Endothelial cell of umbilical vein (primary cell): ENCODE measurements at regions not wholly inside any gene's neighbourhood (a gene's known extent, or its start where the extent isn't known, plus 50 kb on each side); places are given as distances from the start of the nearest gene placed in this dataset.

Experiments
- BruUV-seq: library from RNA; stranded (reverse); fragments of 400-500 nt; replicated peaks from 2 replicates; lab custom pipeline; 2021; lab: Mats Ljungman, UMichigan
- CTCF ChIA-PET: fragments of 300-600, 350-600 bp; sonication (Branson Sonifier 250); formaldehyde crosslinking; loops from one replicate; lab custom pipeline; 2021; ENCODE audit warnings: antibody characterized with exemption, inconsistent platforms; lab: Charles Lee
- POLR2A ChIA-PET: fragments of 300-600, 350-600 bp; sonication (Branson Sonifier 250); formaldehyde crosslinking; loops from one replicate; lab custom pipeline; 2021; ENCODE audit warnings: antibody characterized with exemption, inconsistent platforms; lab: Charles Lee
- DNase-seq: peaks from one replicate; pipeline ENCODE4 v3.0.0-alpha.2; 2011; ENCODE audit warnings: low read depth, low spot score
- FAIRE-seq: peaks from 2 replicates; lab custom pipeline; 2011; peaks lifted over from hg19 to GRCh38; lab: Jason Lieb, UNC
- H2AFZ ChIP-seq: 2 replicates; pipeline ENCODE4 v1.6.0; 2012; ENCODE audit warnings: low read depth, low read length, control low read depth, inconsistent platforms
- H3K27ac ChIP-seq: 2 replicates; pipeline ENCODE4 v1.5.1; 2011; ENCODE audit warnings: low read depth, mild to moderate bottlenecking, control low read depth, low read length, moderate library complexity; ENCODE audit not compliant: insufficient read depth
- H3K27me3 ChIP-seq, 2 experiments: 2 replicates each; pipeline versions ENCODE4 v1.6.0 to v1.6.1; 2011; ENCODE audit warnings: low read length in 2 of 2, mixed read lengths in 1 of 2; ENCODE audit not compliant: control insufficient read depth in 2 of 2, insufficient read depth in 2 of 2
- H3K36me3 ChIP-seq, 2 experiments: 2 replicates in 1 of 2; 3 replicates in 1 of 2; pipeline ENCODE4 v1.5.1; 2011; ENCODE audit warnings: low read length in 2 of 2, mild to moderate bottlenecking in 1 of 2, moderate library complexity in 1 of 2; ENCODE audit not compliant: control insufficient read depth in 2 of 2, insufficient read depth in 2 of 2; ENCODE audit errors: extremely low read depth in 1 of 2
- H3K4me1 ChIP-seq: 3 replicates; pipeline ENCODE4 v1.5.1; 2011; ENCODE audit warnings: mild to moderate bottlenecking, low read length; ENCODE audit not compliant: control insufficient read depth, insufficient read depth; ENCODE audit errors: extremely low read depth
- H3K4me2 ChIP-seq: 2 replicates; pipeline ENCODE4 v1.6.1; 2011; ENCODE audit warnings: low read length, control low read depth, mixed read lengths; ENCODE audit not compliant: insufficient read depth
- H3K4me3 ChIP-seq, 3 experiments: fragments of 200-600 bp in 1 of 3; sonication (generic), shearing (Covaris generic) in 1 of 3; replicated peaks in 1 of 3; 2 replicates each; pipeline ENCODE4 v1.5.1; 2011 to 2016; ENCODE audit warnings: control low read depth in 3 of 3, low read length in 3 of 3, mild to moderate bottlenecking in 2 of 3, inconsistent platforms in 1 of 3, low read depth in 1 of 3, moderate library complexity in 1 of 3; ENCODE audit not compliant: insufficient read depth in 1 of 3
- H3K79me2 ChIP-seq: 2 replicates; pipeline ENCODE4 v1.6.0; 2012; ENCODE audit warnings: low read length, inconsistent platforms; ENCODE audit not compliant: control insufficient read depth, insufficient read depth
- H3K9ac ChIP-seq: replicated peaks from 2 replicates; pipeline ENCODE3; 2011; ENCODE audit warnings: low read length, control low read depth; ENCODE audit not compliant: insufficient read depth; ENCODE audit errors: extremely low read depth
- H3K9me1 ChIP-seq: replicated peaks from 3 replicates; pipeline ENCODE4 v1.6.0; 2011; ENCODE audit warnings: mild to moderate bottlenecking, low read length; ENCODE audit not compliant: control insufficient read depth, insufficient read depth; ENCODE audit errors: extremely low read depth
- H3K9me3 ChIP-seq: replicated peaks from 2 replicates; pipeline ENCODE4 v1.5.1; 2012; ENCODE audit warnings: low read length, inconsistent platforms; ENCODE audit not compliant: control insufficient read depth, insufficient read depth
- H4K20me1 ChIP-seq: replicated peaks from 2 replicates; pipeline ENCODE3; 2011; ENCODE audit warnings: mild to moderate bottlenecking, low read length; ENCODE audit not compliant: control insufficient read depth, insufficient read depth; ENCODE audit errors: extremely low read depth
- EZH2 ChIP-seq: IDR thresholded peaks from 2 replicates; pipeline ENCODE4 v1.6.1; 2012; ENCODE audit warnings: borderline replicate concordance, low read depth, mild to moderate bottlenecking, moderate library complexity, low read length, inconsistent platforms; ENCODE audit not compliant: severe bottlenecking
- FOS ChIP-seq: IDR thresholded peaks from 2 replicates; pipeline ENCODE4 v1.6.1; 2011; ENCODE audit warnings: mild to moderate bottlenecking, low read length, moderate library complexity, borderline replicate concordance; ENCODE audit not compliant: insufficient read depth
- JUN ChIP-seq: IDR thresholded peaks from 2 replicates; pipeline ENCODE4 v1.6.1; 2011; ENCODE audit warnings: borderline replicate concordance, low read depth; ENCODE audit not compliant: insufficient read length, insufficient read depth
- MYC ChIP-seq: IDR thresholded peaks from one replicate; pipeline ENCODE4 v1.6.1; 2011; ENCODE audit warnings: mild to moderate bottlenecking, low read depth, low read length
- POLR2AphosphoS5 ChIP-seq: IDR thresholded peaks from 2 replicates; pipeline ENCODE4 v1.6.1; 2012; ENCODE audit warnings: low read depth, mild to moderate bottlenecking, control low read depth, low read length, moderate library complexity; ENCODE audit not compliant: insufficient read depth
- dilution Hi-C: fragments of 300-500 bp; cut with MboI; formaldehyde crosslinking; loops from one replicate; pipeline ENCODE4 v1.15.0; 2019; ENCODE audit warnings: low sequenced_read_pairs; ENCODE audit not compliant: extremely low pct_ligation_motif_present
- intact Hi-C: fragments of 100-400 bp; cut with micrococcal nuclease; formaldehyde crosslinking; loops from one replicate; pipeline ENCODE4 v1.10.0; 2022
- TF ChIP-seq, protein P1 (sequence below), 2 donors: IDR thresholded peaks; 1 replicate in 1 of 2; 2 replicates in 1 of 2; pipeline ENCODE4 v1.5.1; 2011; ENCODE audit warnings: low read length in 2 of 2, mild to moderate bottlenecking in 2 of 2, moderate library complexity in 2 of 2, control low read depth in 1 of 2, inconsistent platforms in 1 of 2, low read depth in 1 of 2; ENCODE audit not compliant: insufficient read depth in 1 of 2; ENCODE audit errors: extremely low read depth in 1 of 2

DNA sequence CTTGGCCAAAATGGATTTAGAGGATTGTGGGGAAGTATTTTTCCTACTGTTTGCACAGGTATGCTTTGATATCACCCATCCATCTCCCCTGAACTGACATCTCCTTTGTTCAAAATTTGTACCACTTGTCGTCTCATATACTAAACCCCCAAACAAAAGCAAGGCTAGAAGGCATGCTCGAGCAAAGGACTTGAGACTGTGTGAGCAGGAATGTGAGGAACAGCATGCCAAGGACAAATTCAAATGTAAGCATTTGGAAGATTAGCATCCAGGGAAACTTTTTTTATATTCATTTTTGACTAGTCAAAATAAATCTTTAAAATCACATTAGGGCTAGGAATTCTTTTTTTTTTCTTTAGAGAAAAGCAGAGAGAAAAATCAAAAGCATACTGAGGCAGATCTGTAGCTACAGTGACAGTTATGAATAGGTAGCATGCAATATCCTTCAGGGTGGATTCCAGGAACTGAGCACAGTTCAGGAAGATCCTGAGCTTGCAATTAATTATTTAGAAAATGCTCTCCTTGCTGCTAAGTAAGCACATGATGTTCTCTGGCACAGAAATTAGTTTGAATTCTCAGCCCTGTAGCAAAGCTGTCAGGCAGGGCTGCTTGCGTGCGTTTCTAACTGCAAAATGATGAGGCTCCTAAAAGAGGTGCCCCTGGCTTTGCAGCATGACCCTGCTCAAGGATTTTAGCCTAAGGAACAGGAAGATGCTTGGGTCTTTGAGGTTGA, 327.7 kb downstream of the LRIG3 start:
- dilution Hi-C loops: no loop called here
- no peak for TF ChIP-seq MYC
- TF ChIP-seq EZH2: no peak
- no peak for TF ChIP-seq JUN
- TF ChIP-seq, protein P1, sequence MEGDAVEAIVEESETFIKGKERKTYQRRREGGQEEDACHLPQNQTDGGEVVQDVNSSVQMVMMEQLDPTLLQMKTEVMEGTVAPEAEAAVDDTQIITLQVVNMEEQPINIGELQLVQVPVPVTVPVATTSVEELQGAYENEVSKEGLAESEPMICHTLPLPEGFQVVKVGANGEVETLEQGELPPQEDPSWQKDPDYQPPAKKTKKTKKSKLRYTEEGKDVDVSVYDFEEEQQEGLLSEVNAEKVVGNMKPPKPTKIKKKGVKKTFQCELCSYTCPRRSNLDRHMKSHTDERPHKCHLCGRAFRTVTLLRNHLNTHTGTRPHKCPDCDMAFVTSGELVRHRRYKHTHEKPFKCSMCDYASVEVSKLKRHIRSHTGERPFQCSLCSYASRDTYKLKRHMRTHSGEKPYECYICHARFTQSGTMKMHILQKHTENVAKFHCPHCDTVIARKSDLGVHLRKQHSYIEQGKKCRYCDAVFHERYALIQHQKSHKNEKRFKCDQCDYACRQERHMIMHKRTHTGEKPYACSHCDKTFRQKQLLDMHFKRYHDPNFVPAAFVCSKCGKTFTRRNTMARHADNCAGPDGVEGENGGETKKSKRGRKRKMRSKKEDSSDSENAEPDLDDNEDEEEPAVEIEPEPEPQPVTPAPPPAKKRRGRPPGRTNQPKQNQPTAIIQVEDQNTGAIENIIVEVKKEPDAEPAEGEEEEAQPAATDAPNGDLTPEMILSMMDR (IDR thresholded peaks at IDR 0.05; ENCODE audit: extremely low read depth in 1 of 2, insufficient read depth in 1 of 2, low read depth in 1 of 2, low read length in 2 of 2): no peak
- no peak for TF ChIP-seq POLR2AphosphoS5
- no peak for TF ChIP-seq FOS
- H4K20me1 ChIP-seq: no peaks in the 10 kb centered on the region
- H2AFZ ChIP-seq: no peak overlapping the region
- H3K27ac ChIP-seq: no peak overlapping the region
- H3K4me1 ChIP-seq: no peaks in the 10 kb centered on the region
- DNase-seq (no peak), FAIRE-seq (no peak)
- H3K36me3 ChIP-seq: no peaks in the 10 kb centered on the region
- H3K4me3 ChIP-seq: no peak overlapping the region
- H3K9me1 ChIP-seq: no peaks in the 10 kb centered on the region
- no TSS peak for BruUV-seq
- H3K4me2 ChIP-seq: no peak overlapping the region
- no peaks in the 10 kb centered on the region for H3K27me3 ChIP-seq
- H3K9me3 ChIP-seq: no peaks in the 10 kb centered on the region
- H3K9ac ChIP-seq: no peak overlapping the region
- CTCF ChIA-PET: interaction anchor here (0.9 kb wide), 2 partner anchors 11 to 14 kb away, joined by 3 read pairs; no protein-coding TSS in a partner anchor
- POLR2A ChIA-PET: no interaction called here
- intact Hi-C loops: no loop called here
- no peaks in the 10 kb centered on the region for H3K79me2 ChIP-seq
